ENCODE measurements at regions not wholly inside any gene's neighbourhood (a gene's known extent, or its start where the extent isn't known, plus 50 kb on each side); places are given as distances from the start of the nearest gene placed in this dataset.

GRCh38 chr20:53752583-53752970 is 158.9 kb upstream of the ZNF217 start:
- Histone ChIP-seq H3K36me3 (replicated peaks in 1 of 2) (no peaks in the 10 kb centered on the region), H3K27me3 (no peaks in the 10 kb centered on the region), H3K4me1 (replicated peaks in 1 of 2) (peaks cover 0 to 11% of the 10 kb centered on the region in 2 donors), H3K27ac (no peak overlapping the region), H3K9me3 (replicated peaks in 1 of 3) (no peaks in the 10 kb centered on the region), H3K4me3 (no peak overlapping the region)
- intact Hi-C loops (cut with DNase I): no loop called here
- no peak for TF ChIP-seq POLR2A (IDR thresholded peaks at IDR 0.05)
- no peak for TF ChIP-seq CTCF (IDR thresholded peaks at IDR 0.05)
- 88 to 95% (median 90%) methylated on average over 3 of the region's 3 CpGs for WGBS, 4 donors
- no peak for DNase-seq

GRCh38 chr20:53751620-53752318 is 158.1 kb upstream of the ZNF217 start:
- Histone ChIP-seq H3K27me3 (no peaks in the 10 kb centered on the region), H3K36me3 (replicated peaks in 1 of 2) (no peaks in the 10 kb centered on the region), H3K4me1 (replicated peaks in 1 of 2) (peaks cover 0 to 11% of the 10 kb centered on the region in 2 donors), H3K9me3 (replicated peaks in 1 of 3) (no peaks in the 10 kb centered on the region), H3K27ac (peak overlapping the region in 2 of 5 donors; percentile 40 to 56), H3K4me3 (no peak overlapping the region)
- intact Hi-C loops (cut with DNase I): no loop called here
- TF ChIP-seq POLR2A (IDR thresholded peaks at IDR 0.05) (no peak), CTCF (IDR thresholded peaks at IDR 0.05) (no peak)
- 51 to 62% (median 55%) methylated on average over 9 of the region's 9 CpGs for WGBS, 4 donors
- no peak for DNase-seq

GRCh38 chr20:53750827-53751619 is 157.4 kb upstream of the ZNF217 start:
- H3K36me3 ChIP-seq (replicated peaks in 1 of 2): no peaks in the 10 kb centered on the region
- intact Hi-C loops (cut with DNase I): no loop called here
- H3K9me3 ChIP-seq (replicated peaks in 1 of 3): no peaks in the 10 kb centered on the region
- TF ChIP-seq CTCF (IDR thresholded peaks at IDR 0.05): no peak
- no peak for TF ChIP-seq POLR2A (IDR thresholded peaks at IDR 0.05)
- H3K27ac ChIP-seq: peak overlapping the region in 2 of 5 donors; percentile 40 to 56
- DNase-seq: peak in 2 of 7 donors; percentile 5 to 73
- no peak overlapping the region for H3K4me3 ChIP-seq
- 57 to 66% (median 62%) methylated on average over 14 of the region's 14 CpGs for WGBS, 4 donors
- peaks cover 0 to 11% of the 10 kb centered on the region in 2 donors for H3K4me1 ChIP-seq (replicated peaks in 1 of 2)
- no peaks in the 10 kb centered on the region for H3K27me3 ChIP-seq

- DNase-seq: no peak
- Histone ChIP-seq H3K36me3 (replicated peaks in 1 of 2) (no peaks in the 10 kb centered on the region), H3K27ac (no peak overlapping the region), H3K4me1 (replicated peaks in 1 of 2) (peaks cover 0 to 11% of the 10 kb centered on the region in 2 donors), H3K27me3 (no peaks in the 10 kb centered on the region), H3K9me3 (replicated peaks in 1 of 3) (no peaks in the 10 kb centered on the region), H3K4me3 (no peak overlapping the region)
- intact Hi-C loops (cut with DNase I): no loop called here
- TF ChIP-seq CTCF (IDR thresholded peaks at IDR 0.05): no peak
- TF ChIP-seq POLR2A (IDR thresholded peaks at IDR 0.05): no peak
- 48 to 58% (median 52%) methylated on average over 1 of the region's 1 CpG for WGBS, 4 donors
These were observed 155.9 kb upstream of the ZNF217 start for GRCh38 chr20:53749499-53749898.

All from adrenal gland (tissue), 9 donors.